Natural killer cell (primary cell): ENCODE measurements at regions not wholly inside any gene's neighbourhood (a gene's known extent, or its start where the extent isn't known, plus 50 kb on each side); places are given as distances from the start of the nearest gene placed in this dataset.

ENCODE experiments used
- ATAC-seq, 3 donors: fragments of 150-1000 bp in 2 of 3; fragments of 200-7000 bp in 1 of 3; cut with Tn5 transposase; 1 replicate in 1 of 3; 2 replicates in 2 of 3; pipeline ENCODE4 v1.10.0; 2021; ENCODE audit warnings: mild to moderate bottlenecking in 2 of 3, moderate library complexity in 2 of 3
- DNase-seq, 2 donors: peaks; one replicate each; pipeline versions ENCODE4 v3.0.0 to v3.0.0-alpha.2; 2013 to 2021; ENCODE audit warnings: mixed read lengths in 1 of 2
- H3K27ac ChIP-seq: one replicate; pipeline ENCODE4 v1.5.1; 2013; ENCODE audit warnings: mild to moderate bottlenecking, low read length
- H3K27me3 ChIP-seq: one replicate; pipeline ENCODE4 v1.6.1; 2013; ENCODE audit warnings: low read length; ENCODE audit not compliant: control insufficient read depth, insufficient read depth
- H3K36me3 ChIP-seq: one replicate; pipeline ENCODE4 v1.6.1; 2013; ENCODE audit warnings: low read length; ENCODE audit not compliant: control insufficient read depth, insufficient read depth
- H3K4me1 ChIP-seq: one replicate; pipeline ENCODE4 v1.6.1; 2013; ENCODE audit warnings: low read length; ENCODE audit not compliant: control insufficient read depth, insufficient read depth
- H3K4me3 ChIP-seq: one replicate; pipeline ENCODE4 v1.5.1; 2013; ENCODE audit warnings: low read length
- H3K9me3 ChIP-seq: one replicate; pipeline ENCODE4 v1.6.1; 2013; ENCODE audit warnings: low read length; ENCODE audit not compliant: control insufficient read depth, insufficient read depth
- H3K27ac Mint-ChIP-seq, 2 donors: one replicate each; pipeline ENCODE4 v1.8.0; 2022; ENCODE audit warnings: mild to moderate bottlenecking in 2 of 2, mixed read lengths in 2 of 2, moderate library complexity in 1 of 2
- H3K27me3 Mint-ChIP-seq, 2 donors: one replicate each; pipeline ENCODE4 v1.8.0; 2022; ENCODE audit warnings: low read depth in 2 of 2, mixed read lengths in 2 of 2
- H3K36me3 Mint-ChIP-seq: one replicate; pipeline ENCODE4 v1.8.0; 2022; ENCODE audit warnings: mixed read lengths
- H3K4me1 Mint-ChIP-seq, 2 donors: one replicate each; pipeline ENCODE4 v1.8.0; 2022; ENCODE audit warnings: mixed read lengths in 2 of 2
- H3K4me3 Mint-ChIP-seq: one replicate; pipeline ENCODE4 v1.8.0; 2022; ENCODE audit warnings: mild to moderate bottlenecking, moderate library complexity, mixed read lengths
- H3K9me3 Mint-ChIP-seq, 2 donors: one replicate each; pipeline ENCODE4 v1.8.0; 2022; ENCODE audit warnings: mixed read lengths in 2 of 2
- CTCF ChIP-seq: fragments of 200-600 bp; IDR thresholded peaks from one replicate; pipeline ENCODE4 v1.8.0; 2022; ENCODE audit warnings: antibody characterized with exemption
- whole genome bisulfite sequencing: methylation state at CpG from one replicate; pipeline ENCODE4 v1.1.7; 2013; ENCODE audit warnings: missing lambda C conversion rate; ENCODE audit not compliant: insufficient coverage; 5-methylcytosine and 5-hydroxymethylcytosine counted together
- intact Hi-C: fragments of 100-400 bp; cut with micrococcal nuclease; formaldehyde crosslinking; loops from one replicate; pipeline ENCODE4 v1.14.2; 2022

DNA sequence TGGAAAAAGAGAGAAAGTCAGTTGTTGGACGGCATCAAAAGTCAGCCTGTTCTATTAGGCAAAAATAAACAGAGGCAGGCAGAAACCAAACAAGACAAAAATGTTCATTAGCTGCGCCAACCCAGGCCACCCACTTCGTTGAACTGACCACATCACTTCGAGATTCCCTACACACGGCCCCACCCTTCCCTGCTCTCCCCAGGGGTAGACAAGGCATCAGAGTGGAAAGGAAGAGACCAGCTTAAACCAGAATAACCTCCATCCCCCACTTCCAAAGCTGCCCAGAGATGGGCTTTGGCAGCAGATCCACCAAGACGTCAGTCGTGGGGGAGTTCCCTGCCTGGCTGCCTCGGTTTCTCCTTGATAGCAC lies 204.6 kb upstream of the TSHZ3 start:
- Histone ChIP-seq H3K36me3 (no peaks in the 10 kb centered on the region), H3K27ac (no peak overlapping the region), H3K4me3 (no peak overlapping the region), H3K4me1 (no peaks in the 10 kb centered on the region), H3K9me3 (no peaks in the 10 kb centered on the region), H3K27me3 (no peaks in the 10 kb centered on the region)
- WGBS, result 91% methylated on average over 8 of the region's 8 CpGs
- no peak overlapping the region for H3K4me3 Mint-ChIP-seq
- no peak for TF ChIP-seq CTCF
- no peaks in the 10 kb centered on the region for H3K4me1 Mint-ChIP-seq
- H3K27me3 Mint-ChIP-seq, result peaks cover 0 to 12% of the 10 kb centered on the region in 2 donors
- intact Hi-C loops, result no loop called here
- H3K9me3 Mint-ChIP-seq, result no peaks in the 10 kb centered on the region
- H3K27ac Mint-ChIP-seq, result no peak overlapping the region
- ATAC-seq (no peak), DNase-seq (no peak)
- H3K36me3 Mint-ChIP-seq, result no peaks in the 10 kb centered on the region

- H3K4me1 Mint-ChIP-seq, result no peaks in the 10 kb centered on the region
- no peak overlapping the region for H3K4me3 Mint-ChIP-seq
- DNase-seq, result no peak
- TF ChIP-seq CTCF, result no peak
- intact Hi-C loops, result no loop called here
- Histone ChIP-seq H3K27ac (no peak overlapping the region), H3K4me3 (no peak overlapping the region), H3K9me3 (no peaks in the 10 kb centered on the region), H3K4me1 (no peaks in the 10 kb centered on the region), H3K36me3 (no peaks in the 10 kb centered on the region), H3K27me3 (no peaks in the 10 kb centered on the region)
- 88% methylated on average over 9 of the region's 9 CpGs for WGBS
- peaks cover 0 to 12% of the 10 kb centered on the region in 2 donors for H3K27me3 Mint-ChIP-seq
- no peaks in the 10 kb centered on the region for H3K36me3 Mint-ChIP-seq
- no peaks in the 10 kb centered on the region for H3K9me3 Mint-ChIP-seq
- no peak overlapping the region for H3K27ac Mint-ChIP-seq
- ATAC-seq, result no peak
Observed at GRCh38 chr19:31554360-31554759, 205.1 kb upstream of the TSHZ3 start.

DNA sequence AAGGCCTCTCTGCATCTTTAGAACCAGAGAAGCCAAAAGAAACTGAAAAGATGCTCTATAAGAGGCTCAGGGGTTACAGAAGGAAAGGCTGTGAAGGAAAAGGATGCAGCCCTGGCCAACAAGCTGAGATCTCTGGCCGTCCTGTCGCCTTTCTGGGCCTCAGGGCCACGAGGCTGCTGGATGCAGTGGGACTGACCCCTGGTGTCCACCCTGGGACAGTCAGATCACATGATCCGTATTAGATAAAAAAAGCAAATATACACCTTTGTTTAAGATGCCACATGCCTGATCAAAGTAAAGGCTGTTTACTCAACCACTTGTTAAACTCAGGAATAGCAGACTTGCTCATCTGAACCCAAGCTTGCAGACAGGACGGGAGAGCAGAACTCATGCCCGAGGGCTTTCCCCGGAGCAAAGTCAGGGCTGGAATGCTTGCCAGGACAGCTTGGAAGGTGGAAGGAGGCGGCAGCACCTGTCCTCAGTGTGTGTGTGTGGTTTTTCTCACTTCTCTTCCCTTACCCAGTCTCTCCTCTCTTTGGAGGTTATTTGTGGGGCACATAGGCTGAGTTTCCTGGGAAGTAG lies 206.5 kb upstream of the TSHZ3 start:
- ATAC-seq (no peak), DNase-seq (no peak)
- H3K9me3 Mint-ChIP-seq, result peaks cover 0 to 4% of the 10 kb centered on the region in 2 donors
- H3K27ac Mint-ChIP-seq, result no peak overlapping the region
- Histone ChIP-seq H3K4me1 (no peaks in the 10 kb centered on the region), H3K27me3 (no peaks in the 10 kb centered on the region), H3K27ac (no peak overlapping the region), H3K4me3 (no peak overlapping the region), H3K9me3 (no peaks in the 10 kb centered on the region), H3K36me3 (no peaks in the 10 kb centered on the region)
- no peak overlapping the region for H3K4me3 Mint-ChIP-seq
- 86% methylated on average over 7 of the region's 8 CpGs for WGBS
- no peaks in the 10 kb centered on the region for H3K4me1 Mint-ChIP-seq
- no peak for TF ChIP-seq CTCF
- peaks cover 0 to 7% of the 10 kb centered on the region in 2 donors for H3K27me3 Mint-ChIP-seq
- no peaks in the 10 kb centered on the region for H3K36me3 Mint-ChIP-seq
- intact Hi-C loops, result no loop called here

GRCh38 chr19:31559494-31559893 lies 210.3 kb upstream of the TSHZ3 start:
- H3K4me3 Mint-ChIP-seq, result no peak overlapping the region
- Histone ChIP-seq H3K9me3 (no peaks in the 10 kb centered on the region), H3K27me3 (no peaks in the 10 kb centered on the region), H3K4me3 (no peak overlapping the region), H3K36me3 (no peaks in the 10 kb centered on the region), H3K27ac (no peak overlapping the region), H3K4me1 (no peaks in the 10 kb centered on the region)
- no peaks in the 10 kb centered on the region for H3K36me3 Mint-ChIP-seq
- peaks cover 0 to 4% of the 10 kb centered on the region in 2 donors for H3K9me3 Mint-ChIP-seq
- no peak overlapping the region for H3K27ac Mint-ChIP-seq
- no peak for ATAC-seq
- 95% methylated on average over 3 of the region's 3 CpGs for WGBS
- TF ChIP-seq CTCF, result no peak
- intact Hi-C loops, result no loop called here
- no peak for DNase-seq
- no peaks in the 10 kb centered on the region for H3K4me1 Mint-ChIP-seq
- H3K27me3 Mint-ChIP-seq, result peaks cover 7 to 9% of the 10 kb centered on the region in 2 donors
